ENCODE measurements at regions not wholly inside any gene's neighbourhood (a gene's known extent, or its start where the extent isn't known, plus 50 kb on each side); places are given as distances from the start of the nearest gene placed in this dataset.

- TF ChIP-seq ZNF580 (tag by site-specific recombination; IDR thresholded peaks at IDR 0.05), result no peak
- TF ChIP-seq KLF10 (tag by site-specific recombination; IDR thresholded peaks at IDR 0.05), result no peak
- no peak for TF ChIP-seq CTCF (tag by site-specific recombination; IDR thresholded peaks at IDR 0.05)
- TF ChIP-seq ZNF121 (tag by site-specific recombination; IDR thresholded peaks at IDR 0.05), result no peak
- TF ChIP-seq SETDB1 (IDR thresholded peaks at IDR 0.05; ENCODE audit: insufficient read length, low read length), result no peak
- TF ChIP-seq ZNF791 (tag by site-specific recombination; IDR thresholded peaks at IDR 0.05), result no peak
- no peak for TF ChIP-seq ZNF76 (tag by site-specific recombination; IDR thresholded peaks at IDR 0.05; ENCODE audit: borderline replicate concordance, low read depth)
- TF ChIP-seq ZNF416 (tag by site-specific recombination; IDR thresholded peaks at IDR 0.05), result no peak
- TF ChIP-seq ZNF514 (tag by site-specific recombination; IDR thresholded peaks at IDR 0.05), result no peak
- TF ChIP-seq SCRT1 (tag by site-specific recombination; IDR thresholded peaks at IDR 0.05; ENCODE audit: borderline replicate concordance), result no peak
- no peak for TF ChIP-seq MYNN (tag by site-specific recombination; IDR thresholded peaks at IDR 0.05; ENCODE audit: borderline replicate concordance)
- TF ChIP-seq ZNF138 (tag by site-specific recombination; IDR thresholded peaks at IDR 0.05; ENCODE audit: borderline replicate concordance), result no peak
- TF ChIP-seq ZNF292 (tag by site-specific recombination; IDR thresholded peaks at IDR 0.05; ENCODE audit: borderline replicate concordance, low read depth), result no peak
Measured at GRCh38 chr4:146121757-146122156, 53.8 kb upstream of the LSM6 start.

All from HEK293 (cell line).